Chondrocyte (in vitro differentiated cells): ENCODE measurements at regions not wholly inside any gene's neighbourhood (a gene's known extent, or its start where the extent isn't known, plus 50 kb on each side); places are given as distances from the start of the nearest gene placed in this dataset.

Experiments used
- DNase-seq: peaks from one replicate; pipeline ENCODE4 v3.0.0; 2021; ENCODE audit warnings: mixed read lengths, low spot score
- H3K27ac Mint-ChIP-seq: one replicate; pipeline ENCODE4 v1.8.0; 2021; ENCODE audit warnings: mild to moderate bottlenecking, moderate library complexity, mixed read lengths; ENCODE audit not compliant: unreplicated experiment
- H3K27me3 Mint-ChIP-seq: 2 replicates; pipeline ENCODE4 v1.8.0; 2021; ENCODE audit warnings: low read depth, mixed read lengths
- H3K36me3 Mint-ChIP-seq: 2 replicates; pipeline ENCODE4 v1.8.0; 2021; ENCODE audit warnings: low read depth, mixed read lengths
- H3K4me1 Mint-ChIP-seq: 2 replicates; pipeline ENCODE4 v1.8.0; 2021; ENCODE audit warnings: low read depth, mild to moderate bottlenecking, mixed read lengths
- H3K4me3 Mint-ChIP-seq: one replicate; pipeline ENCODE4 v1.8.0; 2021; ENCODE audit warnings: mild to moderate bottlenecking, moderate library complexity, mixed read lengths; ENCODE audit not compliant: unreplicated experiment
- H3K9me3 Mint-ChIP-seq: 2 replicates; pipeline ENCODE4 v1.8.0; 2021; ENCODE audit warnings: low read depth, mixed read lengths
- TF ChIP-seq, protein P1 (sequence below): fragments of 200-600 bp; sonication (generic); IDR thresholded peaks from 2 replicates; pipeline ENCODE4 v1.5.0; 2021; ENCODE audit warnings: antibody characterized with exemption, mild to moderate bottlenecking, moderate library complexity

DNA sequence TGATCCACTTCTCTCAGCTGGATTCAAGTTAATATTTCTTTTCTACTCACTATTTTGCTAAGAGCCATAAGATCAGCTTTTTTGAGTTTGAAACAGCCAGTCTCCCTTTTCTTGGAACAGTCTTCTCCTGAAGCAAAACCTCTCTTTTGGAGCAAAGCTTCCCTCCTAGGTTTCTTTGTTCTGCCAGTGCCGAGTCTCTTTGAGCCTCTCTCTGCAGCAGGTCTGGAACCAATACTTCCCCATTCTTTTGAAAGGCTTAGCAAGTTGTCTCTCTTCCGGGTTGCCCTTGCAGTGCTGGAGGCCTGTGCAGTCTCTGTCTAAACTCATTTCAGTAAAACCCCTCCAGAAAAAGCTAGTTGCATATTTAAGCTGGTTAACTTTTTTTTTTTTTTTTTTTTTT lies 454.8 kb downstream of the NOVA1 start:
- DNase-seq = no peak
- no peak overlapping the region for H3K27ac Mint-ChIP-seq
- no peak overlapping the region for H3K4me3 Mint-ChIP-seq
- no peaks in the 10 kb centered on the region for H3K9me3 Mint-ChIP-seq
- TF ChIP-seq, protein P1, sequence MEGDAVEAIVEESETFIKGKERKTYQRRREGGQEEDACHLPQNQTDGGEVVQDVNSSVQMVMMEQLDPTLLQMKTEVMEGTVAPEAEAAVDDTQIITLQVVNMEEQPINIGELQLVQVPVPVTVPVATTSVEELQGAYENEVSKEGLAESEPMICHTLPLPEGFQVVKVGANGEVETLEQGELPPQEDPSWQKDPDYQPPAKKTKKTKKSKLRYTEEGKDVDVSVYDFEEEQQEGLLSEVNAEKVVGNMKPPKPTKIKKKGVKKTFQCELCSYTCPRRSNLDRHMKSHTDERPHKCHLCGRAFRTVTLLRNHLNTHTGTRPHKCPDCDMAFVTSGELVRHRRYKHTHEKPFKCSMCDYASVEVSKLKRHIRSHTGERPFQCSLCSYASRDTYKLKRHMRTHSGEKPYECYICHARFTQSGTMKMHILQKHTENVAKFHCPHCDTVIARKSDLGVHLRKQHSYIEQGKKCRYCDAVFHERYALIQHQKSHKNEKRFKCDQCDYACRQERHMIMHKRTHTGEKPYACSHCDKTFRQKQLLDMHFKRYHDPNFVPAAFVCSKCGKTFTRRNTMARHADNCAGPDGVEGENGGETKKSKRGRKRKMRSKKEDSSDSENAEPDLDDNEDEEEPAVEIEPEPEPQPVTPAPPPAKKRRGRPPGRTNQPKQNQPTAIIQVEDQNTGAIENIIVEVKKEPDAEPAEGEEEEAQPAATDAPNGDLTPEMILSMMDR = no peak
- no peaks in the 10 kb centered on the region for H3K4me1 Mint-ChIP-seq
- H3K27me3 Mint-ChIP-seq = no peaks in the 10 kb centered on the region
- H3K36me3 Mint-ChIP-seq = no peaks in the 10 kb centered on the region

GRCh38 chr14:26138764-26139445 lies 458.9 kb downstream of the NOVA1 start:
- TF ChIP-seq, protein P1 = no peak
- H3K4me1 Mint-ChIP-seq = no peaks in the 10 kb centered on the region
- H3K27me3 Mint-ChIP-seq = no peaks in the 10 kb centered on the region
- H3K9me3 Mint-ChIP-seq = peaks cover 3% of the 10 kb centered on the region
- DNase-seq = no peak
- H3K36me3 Mint-ChIP-seq = no peaks in the 10 kb centered on the region
- H3K4me3 Mint-ChIP-seq = no peak overlapping the region
- no peak overlapping the region for H3K27ac Mint-ChIP-seq

DNA sequence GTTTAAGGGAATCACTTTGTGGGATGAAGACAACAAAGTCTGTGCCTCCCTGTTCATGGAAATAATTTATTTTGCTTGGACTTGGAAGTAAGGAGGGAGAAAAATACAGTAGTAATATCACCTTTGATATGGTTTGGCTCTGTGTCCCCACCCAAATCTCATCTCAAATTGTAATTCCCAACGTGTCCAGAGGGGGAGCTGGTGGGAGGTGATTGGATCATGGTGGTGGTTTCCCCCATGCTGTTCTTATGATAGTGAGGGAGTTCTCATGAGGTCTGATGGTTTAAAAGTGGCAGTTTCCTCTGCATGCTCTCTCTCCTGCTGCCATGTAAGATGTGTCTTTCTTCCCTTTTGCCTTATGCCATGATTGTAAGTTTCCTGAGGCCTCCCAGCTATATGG lies 460.7 kb downstream of the NOVA1 start:
- Mint-ChIP-seq H3K4me1 (no peaks in the 10 kb centered on the region), H3K9me3 (peaks cover 3% of the 10 kb centered on the region), H3K36me3 (no peaks in the 10 kb centered on the region), H3K27ac (no peak overlapping the region), H3K27me3 (no peaks in the 10 kb centered on the region), H3K4me3 (no peak overlapping the region)
- DNase-seq = no peak
- TF ChIP-seq, protein P1 = peak; percentile 36

DNA sequence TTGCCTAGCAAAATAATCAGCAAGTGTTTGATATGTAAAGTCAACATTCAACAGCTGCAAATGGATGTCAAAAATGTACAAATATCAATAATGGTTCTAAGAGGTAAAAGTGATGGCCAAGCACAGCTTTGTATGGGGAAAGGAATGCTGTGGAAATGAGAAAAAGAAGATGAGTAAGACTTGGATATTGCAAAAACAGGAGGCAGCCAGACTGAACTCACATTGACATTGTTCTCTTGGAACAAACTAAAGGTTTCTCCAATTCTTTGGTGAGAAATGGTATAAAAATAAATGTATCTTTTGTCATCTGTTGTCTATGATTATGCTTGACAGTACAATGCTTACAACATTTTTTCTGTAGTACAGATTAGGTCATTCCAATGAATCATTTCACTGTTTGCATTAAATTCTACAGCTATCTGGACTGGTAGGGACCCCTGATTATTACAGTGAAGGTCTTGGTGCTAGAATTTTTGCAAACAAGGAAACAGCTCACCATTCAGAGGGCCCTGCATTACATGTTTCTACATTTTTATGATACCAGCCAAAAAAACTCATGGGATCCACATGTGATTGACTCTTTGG lies 465.7 kb downstream of the NOVA1 start:
- Mint-ChIP-seq H3K36me3 (no peaks in the 10 kb centered on the region), H3K9me3 (no peaks in the 10 kb centered on the region), H3K4me3 (no peak overlapping the region), H3K27ac (no peak overlapping the region), H3K27me3 (no peaks in the 10 kb centered on the region), H3K4me1 (peaks cover 7% of the 10 kb centered on the region)
- TF ChIP-seq, protein P1 = no peak
- no peak for DNase-seq

DNA sequence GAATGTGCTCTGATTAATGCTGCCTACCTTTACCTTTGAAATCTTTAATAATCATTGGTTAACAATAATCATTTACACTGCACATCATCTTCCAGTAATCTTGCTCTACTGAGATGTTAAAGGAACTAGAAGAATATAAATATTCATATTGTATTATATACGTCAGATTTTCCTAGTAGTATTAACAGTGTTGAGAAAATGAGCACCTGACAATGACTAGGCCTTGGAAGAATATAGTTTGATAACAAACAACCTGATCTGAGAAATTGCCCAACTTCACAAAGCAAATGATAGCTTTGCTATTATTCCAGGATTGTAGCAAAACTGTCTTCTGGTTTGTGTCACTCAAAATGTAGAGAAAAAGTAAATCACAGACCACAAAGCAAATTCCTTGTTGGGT lies 467.1 kb downstream of the NOVA1 start:
- Mint-ChIP-seq H3K36me3 (no peaks in the 10 kb centered on the region), H3K27me3 (no peaks in the 10 kb centered on the region), H3K4me3 (no peak overlapping the region), H3K4me1 (peaks cover 7% of the 10 kb centered on the region), H3K9me3 (no peaks in the 10 kb centered on the region), H3K27ac (no peak overlapping the region)
- TF ChIP-seq, protein P1 = no peak
- DNase-seq = no peak
